SK-N-SH (cell line): ENCODE measurements at regions not wholly inside any gene's neighbourhood (a gene's known extent, or its start where the extent isn't known, plus 50 kb on each side); places are given as distances from the start of the nearest gene placed in this dataset.

Experiments used
- CTCF ChIA-PET: fragments of 300-600, 350-600 bp; formaldehyde crosslinking; extraction: SDS; loops from one replicate; lab custom pipeline; 2021; lab: Yijun Ruan, JAX
- POLR2A ChIA-PET: fragments of 350-600 bp; sonication (Branson Sonifier 250); formaldehyde crosslinking; extraction: SDS; loops from one replicate; lab custom pipeline; 2020; ENCODE audit warnings: antibody characterized with exemption, inconsistent platforms; lab: Yijun Ruan, JAX
- DNase-seq: peaks from one replicate; pipeline ENCODE4 v3.0.0; 2012
- H2AFZ ChIP-seq: fragments of 200-600 bp; sonication (generic); 2 replicates; pipeline ENCODE4 v1.8.1; 2016; ENCODE audit warnings: antibody characterized with exemption, mild to moderate bottlenecking, low read depth
- H3F3A ChIP-seq: fragments of 200-600 bp; sonication (generic); replicated peaks from 2 replicates; pipeline ENCODE3; 2016; ENCODE audit warnings: antibody characterized with exemption, mild to moderate bottlenecking; ENCODE audit not compliant: insufficient read depth
- H3K27ac ChIP-seq, 2 experiments: fragments of 200-500 bp in 1 of 2; fragments of 200-600 bp in 1 of 2; sonication (Bioruptor generic) in 1 of 2; sonication (generic), shearing (Covaris generic) in 1 of 2; 2 replicates each; pipeline versions ENCODE4 v1.5.1 to v1.6.1; 2014 to 2016; ENCODE audit warnings: low read depth in 2 of 2, inconsistent platforms in 1 of 2, low read length in 1 of 2, mild to moderate bottlenecking in 1 of 2, mixed read lengths in 1 of 2
- H3K27me3 ChIP-seq: fragments of 200-600 bp; sonication (generic), shearing (Covaris generic); 2 replicates; pipeline ENCODE4 v1.6.1; 2016; ENCODE audit warnings: mixed run types; ENCODE audit not compliant: insufficient read depth
- H3K36me3 ChIP-seq, 2 experiments: fragments of 200-500 bp in 1 of 2; fragments of 200-600 bp in 1 of 2; sonication (Bioruptor generic) in 1 of 2; sonication (generic) in 1 of 2; replicated peaks in 1 of 2; 2 replicates each; pipeline versions ENCODE3 to v1.5.1; 2014 to 2016; ENCODE audit warnings: low read length in 1 of 2, mild to moderate bottlenecking in 1 of 2; ENCODE audit not compliant: insufficient read depth in 2 of 2, control insufficient read depth in 1 of 2
- H3K4me1 ChIP-seq, 2 experiments: fragments of 200-500 bp in 1 of 2; fragments of 200-600 bp in 1 of 2; sonication (Bioruptor generic) in 1 of 2; sonication (generic), shearing (Covaris generic) in 1 of 2; 2 replicates each; pipeline versions ENCODE4 v1.5.1 to v1.6.1; 2014 to 2016; ENCODE audit warnings: low read depth in 1 of 2, low read length in 1 of 2, mixed run types in 1 of 2; ENCODE audit not compliant: insufficient read depth in 2 of 2, control insufficient read depth in 1 of 2
- H3K4me2 ChIP-seq: fragments of 200-600 bp; sonication (generic), shearing (Covaris generic); 2 replicates; pipeline ENCODE4 v1.6.1; 2017; ENCODE audit warnings: mixed run types
- H3K4me3 ChIP-seq, 2 experiments: fragments of 200-500 bp in 1 of 2; fragments of 200-600 bp in 1 of 2; sonication (Bioruptor generic) in 1 of 2; sonication (generic), shearing (Covaris generic) in 1 of 2; 2 replicates each; pipeline versions ENCODE4 v1.5.1 to v1.8.1; 2014 to 2016; ENCODE audit warnings: low read depth in 2 of 2, inconsistent platforms in 1 of 2, low read length in 1 of 2, mild to moderate bottlenecking in 1 of 2, mixed read lengths in 1 of 2, moderate library complexity in 1 of 2
- H3K79me2 ChIP-seq: fragments of 200-600 bp; sonication (generic); 2 replicates; pipeline ENCODE4 v1.8.1; 2017; ENCODE audit warnings: mild to moderate bottlenecking; ENCODE audit not compliant: insufficient read depth
- H3K9ac ChIP-seq: fragments of 200-600 bp; sonication (generic); 2 replicates; pipeline ENCODE4 v1.6.1; 2017; ENCODE audit warnings: mixed run types
- H3K9me2 ChIP-seq: fragments of 200-600 bp; sonication (generic); 2 replicates; pipeline ENCODE4 v1.6.1; 2017; ENCODE audit warnings: mixed run types
- H3K9me3 ChIP-seq: fragments of 200-600 bp; sonication (generic); 2 replicates; pipeline ENCODE4 v1.6.1; 2017; ENCODE audit warnings: mixed run types, mild to moderate bottlenecking, moderate library complexity
- H4K20me1 ChIP-seq: fragments of 200-600 bp; sonication (generic); 2 replicates; pipeline ENCODE4 v1.6.1; 2017; ENCODE audit warnings: mild to moderate bottlenecking, mixed run types; ENCODE audit not compliant: insufficient read depth
- CHD2 ChIP-seq: fragments of 150-350 bp; IDR thresholded peaks from 2 replicates; pipeline ENCODE4 v1.6.1; 2018; ENCODE audit warnings: low read length; ENCODE audit not compliant: partially characterized antibody
- ELF1 ChIP-seq: IDR thresholded peaks from 2 replicates; pipeline ENCODE4 v1.4.0; 2012
- FOXJ3 ChIP-seq: sonication (generic); formaldehyde crosslinking; IDR thresholded peaks from 2 replicates; pipeline ENCODE4 v1.5.1; 2020; ENCODE audit warnings: mild to moderate bottlenecking, missing genetic modification reagents
- GABPA ChIP-seq: IDR thresholded peaks from 2 replicates; pipeline ENCODE4 v1.4.0; 2012; ENCODE audit warnings: low read depth, mild to moderate bottlenecking
- MAX ChIP-seq: IDR thresholded peaks from 2 replicates; pipeline ENCODE4 v1.4.0; 2012; ENCODE audit warnings: low read depth
- MEF2A ChIP-seq: IDR thresholded peaks from 2 replicates; pipeline ENCODE4 v1.4.0; 2012; ENCODE audit warnings: low read depth, borderline replicate concordance
- MXI1 ChIP-seq: IDR thresholded peaks from 2 replicates; pipeline ENCODE4 v1.6.1; 2012; ENCODE audit warnings: mild to moderate bottlenecking, low read depth, low read length, improper control_type of control experiment
- NRF1 ChIP-seq: IDR thresholded peaks from 2 replicates; pipeline ENCODE4 v1.6.1; 2012; ENCODE audit warnings: low read depth, mild to moderate bottlenecking, low read length
- PBX3 ChIP-seq: IDR thresholded peaks from 2 replicates; pipeline ENCODE4; 2012
- RCOR1 ChIP-seq: fragments of 150-350 bp; IDR thresholded peaks from 2 replicates; pipeline ENCODE4 v1.6.1; 2017; ENCODE audit warnings: antibody characterized with exemption, low read length
- RXRA ChIP-seq: IDR thresholded peaks from 2 replicates; pipeline ENCODE4 v1.4.0; 2012; ENCODE audit warnings: low read depth, mild to moderate bottlenecking, borderline replicate concordance
- SIN3A ChIP-seq: IDR thresholded peaks from 2 replicates; pipeline ENCODE4 v1.6.1; 2012; ENCODE audit warnings: low read depth, mild to moderate bottlenecking, low read length, moderate library complexity, borderline replicate concordance
- SMC3 ChIP-seq: IDR thresholded peaks from 2 replicates; pipeline ENCODE4 v1.6.1; 2012; ENCODE audit warnings: low read depth, low read length, improper control_type of control experiment
- TCF12 ChIP-seq: IDR thresholded peaks from 2 replicates; pipeline ENCODE4 v1.4.0; 2012
- WGBS: methylation state at CpG from one replicate; pipeline ENCODE4 v1.1.6; 2017; ENCODE audit warnings: low lambda C conversion rate; 5-methylcytosine and 5-hydroxymethylcytosine counted together
- TF ChIP-seq, protein P1 (sequence below): IDR thresholded peaks from 2 replicates; pipeline ENCODE4 v1.6.1; 2012; ENCODE audit warnings: mild to moderate bottlenecking, low read depth, low read length, moderate library complexity
- TF ChIP-seq, protein P2 (sequence below): fragments of 150-350 bp; IDR thresholded peaks from 2 replicates; pipeline ENCODE4 v1.6.1; 2016; ENCODE audit warnings: mild to moderate bottlenecking, low read depth, low read length

GRCh38 chr3:113117511-113118234 is 93.7 kb upstream of the BOC start (continued):
- TF ChIP-seq CHD2: no peak
- TF ChIP-seq RXRA: no peak; the same call in 1 of the 2 replicates
- no peak for TF ChIP-seq MAX
- TF ChIP-seq SIN3A: no peak
- TF ChIP-seq, protein P1, sequence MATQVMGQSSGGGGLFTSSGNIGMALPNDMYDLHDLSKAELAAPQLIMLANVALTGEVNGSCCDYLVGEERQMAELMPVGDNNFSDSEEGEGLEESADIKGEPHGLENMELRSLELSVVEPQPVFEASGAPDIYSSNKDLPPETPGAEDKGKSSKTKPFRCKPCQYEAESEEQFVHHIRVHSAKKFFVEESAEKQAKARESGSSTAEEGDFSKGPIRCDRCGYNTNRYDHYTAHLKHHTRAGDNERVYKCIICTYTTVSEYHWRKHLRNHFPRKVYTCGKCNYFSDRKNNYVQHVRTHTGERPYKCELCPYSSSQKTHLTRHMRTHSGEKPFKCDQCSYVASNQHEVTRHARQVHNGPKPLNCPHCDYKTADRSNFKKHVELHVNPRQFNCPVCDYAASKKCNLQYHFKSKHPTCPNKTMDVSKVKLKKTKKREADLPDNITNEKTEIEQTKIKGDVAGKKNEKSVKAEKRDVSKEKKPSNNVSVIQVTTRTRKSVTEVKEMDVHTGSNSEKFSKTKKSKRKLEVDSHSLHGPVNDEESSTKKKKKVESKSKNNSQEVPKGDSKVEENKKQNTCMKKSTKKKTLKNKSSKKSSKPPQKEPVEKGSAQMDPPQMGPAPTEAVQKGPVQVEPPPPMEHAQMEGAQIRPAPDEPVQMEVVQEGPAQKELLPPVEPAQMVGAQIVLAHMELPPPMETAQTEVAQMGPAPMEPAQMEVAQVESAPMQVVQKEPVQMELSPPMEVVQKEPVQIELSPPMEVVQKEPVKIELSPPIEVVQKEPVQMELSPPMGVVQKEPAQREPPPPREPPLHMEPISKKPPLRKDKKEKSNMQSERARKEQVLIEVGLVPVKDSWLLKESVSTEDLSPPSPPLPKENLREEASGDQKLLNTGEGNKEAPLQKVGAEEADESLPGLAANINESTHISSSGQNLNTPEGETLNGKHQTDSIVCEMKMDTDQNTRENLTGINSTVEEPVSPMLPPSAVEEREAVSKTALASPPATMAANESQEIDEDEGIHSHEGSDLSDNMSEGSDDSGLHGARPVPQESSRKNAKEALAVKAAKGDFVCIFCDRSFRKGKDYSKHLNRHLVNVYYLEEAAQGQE: no peak
- TF ChIP-seq FOXJ3 (CRISPR knock-in tag): no peak
- TF ChIP-seq TCF12: peak; percentile 89
- no peak for TF ChIP-seq NRF1
- TF ChIP-seq, protein P2, sequence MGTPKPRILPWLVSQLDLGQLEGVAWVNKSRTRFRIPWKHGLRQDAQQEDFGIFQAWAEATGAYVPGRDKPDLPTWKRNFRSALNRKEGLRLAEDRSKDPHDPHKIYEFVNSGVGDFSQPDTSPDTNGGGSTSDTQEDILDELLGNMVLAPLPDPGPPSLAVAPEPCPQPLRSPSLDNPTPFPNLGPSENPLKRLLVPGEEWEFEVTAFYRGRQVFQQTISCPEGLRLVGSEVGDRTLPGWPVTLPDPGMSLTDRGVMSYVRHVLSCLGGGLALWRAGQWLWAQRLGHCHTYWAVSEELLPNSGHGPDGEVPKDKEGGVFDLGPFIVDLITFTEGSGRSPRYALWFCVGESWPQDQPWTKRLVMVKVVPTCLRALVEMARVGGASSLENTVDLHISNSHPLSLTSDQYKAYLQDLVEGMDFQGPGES: no peak
- peak; percentile 47; the same call in 1 of the 2 replicates for TF ChIP-seq MEF2A
- no peak for TF ChIP-seq SMC3
- no peak for TF ChIP-seq RCOR1
- peak; percentile 25; the same call in 1 of the 2 replicates for TF ChIP-seq GABPA
- no peak for TF ChIP-seq ELF1
- TF ChIP-seq PBX3: peak; percentile 82

DNA sequence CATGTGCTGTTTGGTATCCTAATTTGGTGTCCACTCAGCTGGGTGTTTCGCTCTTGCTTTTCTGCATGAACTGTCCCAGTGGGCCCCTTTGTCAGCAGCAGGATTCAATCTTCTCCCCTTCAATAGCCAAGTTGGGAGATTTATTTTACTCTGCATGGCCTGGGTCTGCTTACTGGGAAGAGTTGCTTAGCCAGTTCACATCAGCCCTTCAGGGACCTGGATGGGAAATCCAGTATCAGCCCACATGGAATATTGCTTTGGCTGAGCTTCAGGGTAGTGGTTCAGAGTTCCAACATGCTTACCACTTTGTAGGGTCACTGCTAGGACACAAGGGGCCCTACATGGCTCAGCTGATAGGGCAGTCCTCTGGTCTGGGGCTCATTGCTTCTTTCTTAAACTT is 93.0 kb upstream of the BOC start:
- Histone ChIP-seq H3K79me2 (no peaks in the 10 kb centered on the region), H4K20me1 (no peaks in the 10 kb centered on the region), H3K27me3 (no peaks in the 10 kb centered on the region), H3K9ac (no peak overlapping the region), H3K9me3 (no peaks in the 10 kb centered on the region), H3F3A (peaks cover 16% of the 10 kb centered on the region), H3K27ac (peak overlapping the region; percentile 71 to 87; a peak in 3 of 4 replicates), H3K4me1 (peaks cover 0 to 13% of the 10 kb centered on the region in 2 experiments; a peak in 2 of 4 replicates), H2AFZ (no peak overlapping the region; the same call in 1 of the 2 replicates), H3K4me2 (peak overlapping the region; percentile 32; the same call in 1 of the 2 replicates), H3K9me2 (no peaks in the 10 kb centered on the region), H3K36me3 (no peaks in the 10 kb centered on the region), H3K4me3 (no peak overlapping the region)
- TF ChIP-seq CHD2 (no peak), SIN3A (no peak), NRF1 (no peak), MXI1 (no peak)
- POLR2A ChIA-PET: no interaction called here
- CTCF ChIA-PET: interaction anchor here (1.0 to 2.3 kb wide), 4 partner anchors 13 to 175 kb away, joined by 3 to 8 read pairs (median 4); no protein-coding TSS in a partner anchor
- 100% methylated on average over 1 of the region's 1 CpG for WGBS
- no peak for DNase-seq
